H1 (cell line): ENCODE measurements at regions not wholly inside any gene's neighbourhood (a gene's known extent, or its start where the extent isn't known, plus 50 kb on each side); places are given as distances from the start of the nearest gene placed in this dataset.

ENCODE experiments used
- CTCF ChIA-PET: fragments of 300-600 bp; sonication (Branson Sonifier 250); formaldehyde crosslinking; loops from one replicate; lab custom pipeline; 2021; ENCODE audit not compliant: partially characterized antibody; lab: Charles Lee
- POLR2A ChIA-PET: fragments of 300-600 bp; sonication (Branson Sonifier 250); formaldehyde crosslinking; loops from one replicate; lab custom pipeline; 2021; ENCODE audit warnings: inconsistent platforms; ENCODE audit not compliant: partially characterized antibody; lab: Charles Lee
- DNase-seq, 2 experiments: peaks; one replicate each; pipeline versions ENCODE4 v3.0.0 to v3.0.0-alpha.2; 2010 to 2022; ENCODE audit warnings: low spot score in 2 of 2, low read depth in 1 of 2, mixed read lengths in 1 of 2
- FAIRE-seq: peaks from 2 replicates; lab custom pipeline; 2011; peaks lifted over from hg19 to GRCh38; lab: Jason Lieb, UNC
- H2AFZ ChIP-seq: 2 replicates; pipeline ENCODE4 v1.8.1; 2012; ENCODE audit warnings: low read length, inconsistent platforms
- H2AK5ac ChIP-seq: 2 replicates; pipeline ENCODE4 v1.6.1; 2013; ENCODE audit warnings: low read depth, low read length
- H2BK120ac ChIP-seq: replicated peaks from 2 replicates; pipeline ENCODE3; 2013; ENCODE audit warnings: low read depth, low read length, inconsistent platforms
- H2BK12ac ChIP-seq: 2 replicates; pipeline ENCODE4 v1.6.1; 2013; ENCODE audit warnings: low read depth, low read length
- H2BK15ac ChIP-seq: 2 replicates; pipeline ENCODE4 v1.6.1; 2013; ENCODE audit warnings: low read length
- H2BK20ac ChIP-seq: 2 replicates; pipeline ENCODE4 v1.6.1; 2013; ENCODE audit warnings: low read length
- H2BK5ac ChIP-seq: 2 replicates; pipeline ENCODE4 v1.6.1; 2013; ENCODE audit warnings: low read depth, low read length
- H3K14ac ChIP-seq: 2 replicates; pipeline ENCODE4 v1.6.1; 2013; ENCODE audit warnings: inconsistent platforms; ENCODE audit not compliant: insufficient read length
- H3K18ac ChIP-seq: 2 replicates; pipeline ENCODE4 v1.6.1; 2013; ENCODE audit warnings: low read length; ENCODE audit errors: extremely low read depth
- H3K23ac ChIP-seq: 2 replicates; pipeline ENCODE4 v1.6.1; 2013; ENCODE audit warnings: inconsistent platforms; ENCODE audit not compliant: insufficient read length
- H3K23me2 ChIP-seq: 2 replicates; pipeline ENCODE4 v1.6.1; 2013; ENCODE audit warnings: low read depth, low read length
- H3K27ac ChIP-seq: 2 replicates; pipeline ENCODE4 v1.6.1; 2011; ENCODE audit warnings: low read depth, low read length, inconsistent platforms
- H3K27me3 ChIP-seq, 4 experiments: replicated peaks in 1 of 4; 1 replicate in 1 of 4; 2 replicates in 3 of 4; pipeline versions ENCODE4 v1.6.1 to v1.8.1; 2011 to 2013; ENCODE audit warnings: low read length in 3 of 4, mild to moderate bottlenecking in 3 of 4, inconsistent platforms in 2 of 4, mixed read lengths in 2 of 4, moderate library complexity in 1 of 4; ENCODE audit not compliant: control insufficient read depth in 3 of 4, insufficient read depth in 3 of 4; ENCODE audit errors: extremely low read depth in 1 of 4
- H3K36me3 ChIP-seq, 4 experiments: 2 replicates each; pipeline versions ENCODE4 v1.6.1 to v1.8.1; 2011 to 2013; ENCODE audit warnings: mild to moderate bottlenecking in 4 of 4, low read length in 3 of 4, moderate library complexity in 2 of 4, control low read depth in 1 of 4, inconsistent platforms in 1 of 4; ENCODE audit not compliant: insufficient read depth in 4 of 4, control insufficient read depth in 2 of 4
- H3K4ac ChIP-seq: replicated peaks from 2 replicates; pipeline ENCODE3; 2013; ENCODE audit warnings: low read length, low read depth, mixed read lengths, inconsistent platforms; ENCODE audit not compliant: insufficient read length
- H3K4me1 ChIP-seq, 4 experiments: replicated peaks in 1 of 4; 1 replicate in 1 of 4; 2 replicates in 3 of 4; pipeline versions ENCODE4 v1.6.1 to v1.8.1; 2011 to 2013; ENCODE audit warnings: low read length in 3 of 4, inconsistent platforms in 2 of 4, mixed read lengths in 1 of 4; ENCODE audit not compliant: insufficient read depth in 4 of 4, control insufficient read depth in 3 of 4
- H3K4me2 ChIP-seq, 2 experiments: 2 replicates each; pipeline versions ENCODE4 v1.6.1 to v1.8.1; 2011 to 2013; ENCODE audit warnings: low read depth in 2 of 2, low read length in 2 of 2, control low read depth in 1 of 2, inconsistent platforms in 1 of 2, mild to moderate bottlenecking in 1 of 2; ENCODE audit not compliant: insufficient read depth in 1 of 2
- H3K4me3 ChIP-seq, 4 experiments: fragments of 200-600, 300-600 bp in 1 of 4; sonication (generic), shearing (Covaris generic), sonication (Bioruptor Twin) in 1 of 4; 2 replicates each; pipeline versions ENCODE4 v1.5.1 to v1.8.1; 2011 to 2016; ENCODE audit warnings: low read length in 4 of 4, low read depth in 3 of 4, control low read depth in 2 of 4, inconsistent platforms in 2 of 4, mild to moderate bottlenecking in 2 of 4, mixed read lengths in 1 of 4, moderate library complexity in 1 of 4; ENCODE audit not compliant: insufficient read depth in 2 of 4; ENCODE audit errors: extremely low read depth in 1 of 4
- H3K56ac ChIP-seq: replicated peaks from 2 replicates; pipeline ENCODE3; 2013; ENCODE audit warnings: low read depth, mild to moderate bottlenecking, mixed read lengths, low read length, inconsistent platforms; ENCODE audit not compliant: insufficient read length
- H3K79me1 ChIP-seq: 2 replicates; pipeline ENCODE4 v1.6.1; 2013; ENCODE audit warnings: low read depth, low read length, control low read depth
- H3K79me2 ChIP-seq, 2 experiments: 2 replicates each; pipeline versions ENCODE4 v1.6.1 to v1.8.1; 2012 to 2013; ENCODE audit warnings: low read length in 2 of 2, mild to moderate bottlenecking in 2 of 2, inconsistent platforms in 1 of 2; ENCODE audit not compliant: insufficient read depth in 2 of 2, control insufficient read depth in 1 of 2
- H3K9ac ChIP-seq, 4 experiments: replicated peaks in 1 of 4; 1 replicate in 1 of 4; 2 replicates in 3 of 4; pipeline versions ENCODE4 v1.6.1 to v1.8.1; 2011 to 2013; ENCODE audit warnings: low read depth in 3 of 4, low read length in 3 of 4, control low read depth in 2 of 4, mild to moderate bottlenecking in 2 of 4, moderate library complexity in 2 of 4, inconsistent platforms in 1 of 4; ENCODE audit errors: extremely low read depth in 1 of 4
- H3K9me3 ChIP-seq, 2 experiments: 2 replicates each; pipeline versions ENCODE4 v1.6.1 to v1.8.1; 2012 to 2013; ENCODE audit warnings: mild to moderate bottlenecking in 2 of 2, moderate library complexity in 2 of 2, control low read depth in 1 of 2, inconsistent platforms in 1 of 2, low read depth in 1 of 2, low read length in 1 of 2, mixed read lengths in 1 of 2; ENCODE audit not compliant: insufficient read depth in 2 of 2
- H4K20me1 ChIP-seq, 2 experiments: replicated peaks in 1 of 2; 2 replicates each; pipeline versions ENCODE3 to v1.8.1; 2011 to 2013; ENCODE audit warnings: inconsistent platforms in 2 of 2, low read length in 2 of 2, mild to moderate bottlenecking in 1 of 2; ENCODE audit not compliant: insufficient read depth in 2 of 2, control insufficient read depth in 1 of 2
- H4K5ac ChIP-seq: 2 replicates; pipeline ENCODE4 v1.6.1; 2013; ENCODE audit warnings: low read length, low read depth, mixed read lengths, inconsistent platforms; ENCODE audit not compliant: insufficient read length
- H4K8ac ChIP-seq: 2 replicates; pipeline ENCODE4 v1.8.0; 2013; ENCODE audit warnings: mild to moderate bottlenecking, moderate library complexity, low read length, inconsistent platforms; ENCODE audit not compliant: insufficient read depth; ENCODE audit errors: extremely low read depth
- H4K91ac ChIP-seq: replicated peaks from 2 replicates; pipeline ENCODE3; 2013; ENCODE audit warnings: low read length, mixed read lengths, inconsistent platforms; ENCODE audit not compliant: insufficient read length
- CBX5 ChIP-seq: fragments of 300-800, 300-1000 bp; sonication (generic); IDR thresholded peaks from 2 replicates; pipeline ENCODE4 v1.7.1; 2016; ENCODE audit warnings: antibody characterized with exemption, low read length, low read depth
- CREB1 ChIP-seq: IDR thresholded peaks from 2 replicates; pipeline ENCODE4 v1.6.1; 2012; ENCODE audit warnings: inconsistent platforms
- PHF8 ChIP-seq: fragments of 200-600 bp; sonication (generic); conservative IDR thresholded peaks from 2 replicates; pipeline ENCODE4 v1.7.1; 2012; ENCODE audit warnings: low read depth, mild to moderate bottlenecking, inconsistent platforms, low read length, moderate library complexity
- RBBP5 ChIP-seq: IDR thresholded peaks from 2 replicates; pipeline ENCODE4 v1.7.1; 2012; ENCODE audit warnings: low read depth, mild to moderate bottlenecking, inconsistent platforms, low read length, moderate library complexity, borderline replicate concordance
- SP4 ChIP-seq: IDR thresholded peaks from 2 replicates; pipeline ENCODE4 v1.6.1; 2012; ENCODE audit warnings: low read length, inconsistent platforms
- TBP ChIP-seq: IDR thresholded peaks from 2 replicates; pipeline ENCODE4 v1.6.1; 2011; ENCODE audit warnings: low read depth, low read length, improper control_type of control experiment
- YY1 ChIP-seq: IDR thresholded peaks from 2 replicates; pipeline ENCODE4 v1.6.1; 2011; ENCODE audit warnings: low read depth, mild to moderate bottlenecking, low read length
- WGBS, 2 experiments: shearing (Covaris generic) in 1 of 2; methylation state at CpG; one replicate each; pipeline versions ENCODE4 v1.1.6 to v1.1.7; 2013 to 2015; ENCODE audit warnings: low lambda C conversion rate in 2 of 2, mixed read lengths in 2 of 2, inconsistent platforms in 1 of 2, low coverage in 1 of 2, missing lambda C conversion rate in 1 of 2; ENCODE audit not compliant: insufficient replicate concordance in 2 of 2, insufficient coverage in 1 of 2, insufficient read length in 1 of 2; ENCODE audit errors: extremely low coverage in 1 of 2, missing lambda C conversion rate in 1 of 2; 5-methylcytosine and 5-hydroxymethylcytosine counted together
- TF ChIP-seq, protein P1 (sequence below): IDR thresholded peaks from 2 replicates; pipeline ENCODE4 v1.6.1; 2012; ENCODE audit warnings: low read length, inconsistent platforms

DNA sequence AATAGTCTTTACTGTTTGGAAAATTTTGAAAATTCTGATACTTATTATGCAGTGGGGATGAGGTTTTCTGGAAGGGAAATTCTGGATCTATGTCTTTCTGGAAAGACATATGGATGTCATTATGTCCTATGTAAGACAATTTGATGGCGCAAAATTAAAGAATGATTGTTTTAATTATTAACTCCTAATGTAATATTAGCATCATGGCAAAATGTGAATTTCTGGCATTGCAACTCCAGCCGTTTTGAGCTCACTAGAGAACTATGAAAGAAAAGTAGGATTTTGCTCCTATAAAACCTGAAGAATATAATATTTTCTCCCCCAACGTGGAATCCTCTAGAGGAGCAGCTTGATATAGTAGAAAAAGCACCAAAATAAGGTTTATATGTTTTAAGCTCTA, 243.2 kb downstream of the RFPL4B start:
- Histone ChIP-seq H4K91ac (no peak overlapping the region), H3K27ac (no peak overlapping the region), H2AFZ (no peak overlapping the region), H3K4me1 (no peaks in the 10 kb centered on the region), H3K27me3 (no peaks in the 10 kb centered on the region), H3K18ac (no peak overlapping the region), H3K9me3 (peaks cover 0 to 7% of the 10 kb centered on the region in 2 experiments; a peak in 2 of 4 replicates), H2BK120ac (no peak overlapping the region), H2BK5ac (no peak overlapping the region), H4K5ac (no peak overlapping the region), H2BK15ac (no peak overlapping the region), H2BK12ac (no peak overlapping the region), H3K23me2 (no peaks in the 10 kb centered on the region), H3K79me1 (no peaks in the 10 kb centered on the region), H2BK20ac (no peak overlapping the region), H3K4me3 (no peak overlapping the region), H3K4ac (no peak overlapping the region), H2AK5ac (no peak overlapping the region), H3K4me2 (no peak overlapping the region), H3K56ac (no peak overlapping the region), H3K9ac (no peak overlapping the region), H3K23ac (no peak overlapping the region), H3K14ac (no peak overlapping the region), H3K79me2 (no peaks in the 10 kb centered on the region), H4K8ac (no peak overlapping the region), H3K36me3 (no peaks in the 10 kb centered on the region), H4K20me1 (no peaks in the 10 kb centered on the region)
- WGBS, 2 experiments = 88% methylated on average over 3 of the region's 3 CpGs; no CpG with 5 or more reads in 1 of the 2 experiments
- CTCF ChIA-PET = no interaction called here
- TF ChIP-seq PHF8 (no peak), SP4 (no peak), YY1 (no peak), CBX5 (no peak), TBP (no peak), RBBP5 (no peak), CREB1 (no peak)
- TF ChIP-seq, protein P1, sequence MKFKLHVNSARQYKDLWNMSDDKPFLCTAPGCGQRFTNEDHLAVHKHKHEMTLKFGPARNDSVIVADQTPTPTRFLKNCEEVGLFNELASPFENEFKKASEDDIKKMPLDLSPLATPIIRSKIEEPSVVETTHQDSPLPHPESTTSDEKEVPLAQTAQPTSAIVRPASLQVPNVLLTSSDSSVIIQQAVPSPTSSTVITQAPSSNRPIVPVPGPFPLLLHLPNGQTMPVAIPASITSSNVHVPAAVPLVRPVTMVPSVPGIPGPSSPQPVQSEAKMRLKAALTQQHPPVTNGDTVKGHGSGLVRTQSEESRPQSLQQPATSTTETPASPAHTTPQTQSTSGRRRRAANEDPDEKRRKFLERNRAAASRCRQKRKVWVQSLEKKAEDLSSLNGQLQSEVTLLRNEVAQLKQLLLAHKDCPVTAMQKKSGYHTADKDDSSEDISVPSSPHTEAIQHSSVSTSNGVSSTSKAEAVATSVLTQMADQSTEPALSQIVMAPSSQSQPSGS = no peak
- POLR2A ChIA-PET = no interaction called here
- FAIRE-seq (no peak), DNase-seq (no peak)
